ENCODE measurements at regions not wholly inside any gene's neighbourhood (a gene's known extent, or its start where the extent isn't known, plus 50 kb on each side); places are given as distances from the start of the nearest gene placed in this dataset.

GRCh38 chr11:70786021-70786665 lies 387.8 kb downstream of the CTTN start:
- no peaks in the 10 kb centered on the region for H3K79me2 ChIP-seq
- TF ChIP-seq CTCF (IDR thresholded peaks at IDR 0.05; ENCODE audit: poor library complexity) (no peak), EZH2phosphoT487 (IDR thresholded peaks at IDR 0.05; ENCODE audit: low read depth, severe bottlenecking, unreplicated experiment) (no peak), EZH2 (IDR thresholded peaks at IDR 0.05; ENCODE audit: borderline replicate concordance) (no peak)
- no peak overlapping the region for H3K27ac ChIP-seq
- no peaks in the 10 kb centered on the region for H4K20me1 ChIP-seq (ENCODE audit: insufficient read depth, poor library complexity, severe bottlenecking)
- no peaks in the 10 kb centered on the region for H3K9me2 ChIP-seq (replicated peaks; ENCODE audit: insufficient read depth)
- DNase-seq (ENCODE audit: low spot score), result peak; percentile 26
- no peak overlapping the region for H2AFZ ChIP-seq
- WGBS (ENCODE audit: low lambda C conversion rate, missing lambda C conversion rate), result 81% methylated on average over 6 of the region's 6 CpGs
- H3K27me3 ChIP-seq, result no peaks in the 10 kb centered on the region
- no peaks in the 10 kb centered on the region for H3K4me1 ChIP-seq (ENCODE audit: insufficient read depth)
- no peak overlapping the region for H3K4me3 ChIP-seq
- no peaks in the 10 kb centered on the region for H3K36me3 ChIP-seq (replicated peaks; ENCODE audit: insufficient read depth, low read depth)
- no peak overlapping the region for H3K4me2 ChIP-seq
- no peaks in the 10 kb centered on the region for H3K9me3 ChIP-seq (ENCODE audit: low read depth)

DNA sequence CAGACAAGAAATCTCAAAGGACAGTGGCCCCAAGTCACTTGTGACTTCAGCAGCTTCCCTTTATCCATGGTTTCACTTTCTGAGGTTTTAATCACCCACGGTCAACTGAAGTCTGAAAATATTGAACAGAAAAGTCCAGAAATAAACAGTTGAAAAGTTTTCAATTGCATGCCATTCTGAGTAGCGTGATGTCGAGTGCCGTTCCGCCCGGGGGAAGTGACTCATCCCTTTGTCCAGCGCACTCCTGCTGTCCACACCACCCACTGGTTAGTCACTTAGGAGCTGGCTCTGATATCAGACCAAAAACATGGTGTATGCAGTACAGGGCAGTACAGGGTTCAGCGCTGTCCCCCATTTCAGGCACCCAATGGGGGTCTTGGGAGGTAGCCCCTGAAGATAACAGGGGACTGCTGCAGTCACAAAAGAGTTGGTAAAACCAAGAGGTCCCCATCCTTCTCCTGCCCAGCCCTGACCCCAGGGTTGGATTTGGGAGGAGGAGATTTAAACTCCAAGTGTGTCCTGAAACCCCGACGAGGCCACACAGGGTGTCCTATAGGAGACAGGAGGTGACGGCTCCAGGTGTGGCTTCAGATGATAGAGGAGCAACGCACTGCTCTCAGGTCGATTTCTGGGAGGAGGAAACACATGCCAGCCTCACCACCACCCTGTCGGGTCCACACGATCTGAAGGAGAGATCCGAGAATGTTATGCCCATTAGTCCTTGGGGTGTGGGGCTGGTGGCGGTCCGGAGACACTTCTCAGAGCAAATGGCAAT lies 390.1 kb downstream of the CTTN start:
- H3K9me2 ChIP-seq (replicated peaks; ENCODE audit: insufficient read depth), result no peaks in the 10 kb centered on the region
- H3K36me3 ChIP-seq (replicated peaks; ENCODE audit: insufficient read depth, low read depth), result no peaks in the 10 kb centered on the region
- no peak overlapping the region for H2AFZ ChIP-seq
- H3K4me3 ChIP-seq, result no peak overlapping the region
- H3K9me3 ChIP-seq (ENCODE audit: low read depth), result peaks cover under 1% of the 10 kb centered on the region
- H3K4me2 ChIP-seq, result no peak overlapping the region
- TF ChIP-seq EZH2phosphoT487 (IDR thresholded peaks at IDR 0.05; ENCODE audit: low read depth, severe bottlenecking, unreplicated experiment) (no peak), CTCF (IDR thresholded peaks at IDR 0.05; ENCODE audit: poor library complexity) (no peak), EZH2 (IDR thresholded peaks at IDR 0.05; ENCODE audit: borderline replicate concordance) (no peak)
- no peaks in the 10 kb centered on the region for H3K27me3 ChIP-seq
- 94% methylated on average over 18 of the region's 18 CpGs for WGBS (ENCODE audit: low lambda C conversion rate, missing lambda C conversion rate)
- DNase-seq (ENCODE audit: low spot score), result no peak
- no peaks in the 10 kb centered on the region for H3K4me1 ChIP-seq (ENCODE audit: insufficient read depth)
- no peak overlapping the region for H3K27ac ChIP-seq
- H4K20me1 ChIP-seq (ENCODE audit: insufficient read depth, poor library complexity, severe bottlenecking), result no peaks in the 10 kb centered on the region
- no peaks in the 10 kb centered on the region for H3K79me2 ChIP-seq

GRCh38 chr11:70790671-70791300 lies 392.5 kb downstream of the CTTN start:
- 84% methylated on average over 12 of the region's 12 CpGs for WGBS (ENCODE audit: low lambda C conversion rate, missing lambda C conversion rate)

More at GRCh38 chr11:70790671-70791300, 392.5 kb downstream of the CTTN start:
- Histone ChIP-seq H3K27ac (no peak overlapping the region), H3K79me2 (no peaks in the 10 kb centered on the region), H3K4me3 (no peak overlapping the region), H3K36me3 (replicated peaks; ENCODE audit: insufficient read depth, low read depth) (no peaks in the 10 kb centered on the region), H2AFZ (no peak overlapping the region), H3K9me3 (ENCODE audit: low read depth) (peaks cover 3% of the 10 kb centered on the region), H3K4me2 (no peak overlapping the region), H3K9me2 (replicated peaks; ENCODE audit: insufficient read depth) (no peaks in the 10 kb centered on the region), H4K20me1 (ENCODE audit: insufficient read depth, poor library complexity, severe bottlenecking) (no peaks in the 10 kb centered on the region), H3K27me3 (no peaks in the 10 kb centered on the region), H3K4me1 (ENCODE audit: insufficient read depth) (no peaks in the 10 kb centered on the region)
- no peak for DNase-seq (ENCODE audit: low spot score)
- TF ChIP-seq EZH2 (IDR thresholded peaks at IDR 0.05; ENCODE audit: borderline replicate concordance) (no peak), CTCF (IDR thresholded peaks at IDR 0.05; ENCODE audit: poor library complexity) (no peak), EZH2phosphoT487 (IDR thresholded peaks at IDR 0.05; ENCODE audit: low read depth, severe bottlenecking, unreplicated experiment) (no peak)
